ENCODE measurements at regions not wholly inside any gene's neighbourhood (a gene's known extent, or its start where the extent isn't known, plus 50 kb on each side); places are given as distances from the start of the nearest gene placed in this dataset.
"Not testable (repeated sequence)": the region's sequence is repeated elsewhere in the genome, so short reads cannot be mapped to it uniquely, and the experiment has no call there.

- Histone ChIP-seq H3K27me3 (ENCODE audit: control insufficient read depth, insufficient read depth, low read length) (no peaks in the 10 kb centered on the region), H3K9me3 (ENCODE audit: control insufficient read depth, insufficient read depth, low read length) (no peaks in the 10 kb centered on the region), H3K36me3 (ENCODE audit: control insufficient read depth, insufficient read depth, low read length) (no peaks in the 10 kb centered on the region), H3K27ac (ENCODE audit: low read length) (no peak overlapping the region), H3K4me1 (ENCODE audit: control insufficient read depth, insufficient read depth, low read length) (no peaks in the 10 kb centered on the region), H3K4me3 (ENCODE audit: low read length) (no peak overlapping the region)
- no CpG with 5 or more reads among the region's 6 CpGs for WGBS (ENCODE audit: insufficient coverage, insufficient read length)
- no peak for DNase-seq (ENCODE audit: low read depth, low spot score)
These were observed 181.7 kb upstream of the NPY2R start for GRCh38 chr4:155026715-155027114.

- Histone ChIP-seq H3K4me1 (ENCODE audit: control insufficient read depth, insufficient read depth, low read length) (no peaks in the 10 kb centered on the region), H3K36me3 (ENCODE audit: control insufficient read depth, insufficient read depth, low read length) (no peaks in the 10 kb centered on the region), H3K27ac (ENCODE audit: low read length) (no peak overlapping the region), H3K27me3 (ENCODE audit: control insufficient read depth, insufficient read depth, low read length) (no peaks in the 10 kb centered on the region), H3K9me3 (ENCODE audit: control insufficient read depth, insufficient read depth, low read length) (no peaks in the 10 kb centered on the region), H3K4me3 (ENCODE audit: low read length) (no peak overlapping the region)
- DNase-seq (ENCODE audit: low read depth, low spot score), result no peak
- WGBS (ENCODE audit: insufficient coverage, insufficient read length), result no CpG with 5 or more reads among the region's 5 CpGs
These were observed 175.8 kb upstream of the NPY2R start for GRCh38 chr4:155032521-155033229.

- Histone ChIP-seq H3K4me1 (ENCODE audit: control insufficient read depth, insufficient read depth, low read length) (no peaks in the 10 kb centered on the region), H3K27me3 (ENCODE audit: control insufficient read depth, insufficient read depth, low read length) (no peaks in the 10 kb centered on the region), H3K9me3 (ENCODE audit: control insufficient read depth, insufficient read depth, low read length) (no peaks in the 10 kb centered on the region), H3K4me3 (ENCODE audit: low read length) (no peak overlapping the region), H3K27ac (ENCODE audit: low read length) (no peak overlapping the region), H3K36me3 (ENCODE audit: control insufficient read depth, insufficient read depth, low read length) (no peaks in the 10 kb centered on the region)
- no CpG with 5 or more reads among the region's 4 CpGs for WGBS (ENCODE audit: insufficient coverage, insufficient read length)
- DNase-seq (ENCODE audit: low read depth, low spot score), result no peak
These were observed 174.8 kb upstream of the NPY2R start for GRCh38 chr4:155033604-155034003.

- no CpG with 5 or more reads among the region's 1 CpG for WGBS (ENCODE audit: insufficient coverage, insufficient read length)
- no peaks in the 10 kb centered on the region for H3K27me3 ChIP-seq (ENCODE audit: control insufficient read depth, insufficient read depth, low read length)
- DNase-seq (ENCODE audit: low read depth, low spot score), result no peak
- no peaks in the 10 kb centered on the region for H3K9me3 ChIP-seq (ENCODE audit: control insufficient read depth, insufficient read depth, low read length)
- H3K4me1 ChIP-seq (ENCODE audit: control insufficient read depth, insufficient read depth, low read length), result no peaks in the 10 kb centered on the region
- H3K27ac ChIP-seq (ENCODE audit: low read length), result no peak overlapping the region
- no peak overlapping the region for H3K4me3 ChIP-seq (ENCODE audit: low read length)
- no peaks in the 10 kb centered on the region for H3K36me3 ChIP-seq (ENCODE audit: control insufficient read depth, insufficient read depth, low read length)
These were observed 171.4 kb upstream of the NPY2R start for GRCh38 chr4:155037031-155037430.

GRCh38 chr4:155038459-155038858 lies 170.0 kb upstream of the NPY2R start:
- no CpG with 5 or more reads among the region's 1 CpG for WGBS (ENCODE audit: insufficient coverage, insufficient read length)
- DNase-seq (ENCODE audit: low read depth, low spot score), result no peak
- H3K27ac ChIP-seq (ENCODE audit: low read length), result no peak overlapping the region
- H3K27me3 ChIP-seq (ENCODE audit: control insufficient read depth, insufficient read depth, low read length), result no peaks in the 10 kb centered on the region
- H3K36me3 ChIP-seq (ENCODE audit: control insufficient read depth, insufficient read depth, low read length), result no peaks in the 10 kb centered on the region
- no peaks in the 10 kb centered on the region for H3K4me1 ChIP-seq (ENCODE audit: control insufficient read depth, insufficient read depth, low read length)
- no peak overlapping the region for H3K4me3 ChIP-seq (ENCODE audit: low read length)
- H3K9me3 ChIP-seq (ENCODE audit: control insufficient read depth, insufficient read depth, low read length), result no peaks in the 10 kb centered on the region

GRCh38 chr4:155039162-155039561 lies 169.3 kb upstream of the NPY2R start:
- no peaks in the 10 kb centered on the region for H3K9me3 ChIP-seq (ENCODE audit: control insufficient read depth, insufficient read depth, low read length)
- H3K27ac ChIP-seq (ENCODE audit: low read length), result no peak overlapping the region
- H3K4me1 ChIP-seq (ENCODE audit: control insufficient read depth, insufficient read depth, low read length), result no peaks in the 10 kb centered on the region
- no peaks in the 10 kb centered on the region for H3K36me3 ChIP-seq (ENCODE audit: control insufficient read depth, insufficient read depth, low read length)
- H3K4me3 ChIP-seq (ENCODE audit: low read length), result no peak overlapping the region
- H3K27me3 ChIP-seq (ENCODE audit: control insufficient read depth, insufficient read depth, low read length), result no peaks in the 10 kb centered on the region
- DNase-seq (ENCODE audit: low read depth, low spot score), result no peak

GRCh38 chr4:155040031-155040430 lies 168.4 kb upstream of the NPY2R start:
- no peak overlapping the region for H3K27ac ChIP-seq (ENCODE audit: low read length)
- no peaks in the 10 kb centered on the region for H3K36me3 ChIP-seq (ENCODE audit: control insufficient read depth, insufficient read depth, low read length)
- no peak for DNase-seq (ENCODE audit: low read depth, low spot score)
- no peaks in the 10 kb centered on the region for H3K9me3 ChIP-seq (ENCODE audit: control insufficient read depth, insufficient read depth, low read length)
- no peak overlapping the region for H3K4me3 ChIP-seq (ENCODE audit: low read length)
- H3K4me1 ChIP-seq (ENCODE audit: control insufficient read depth, insufficient read depth, low read length), result no peaks in the 10 kb centered on the region
- no CpG with 5 or more reads among the region's 3 CpGs for WGBS (ENCODE audit: insufficient coverage, insufficient read length)
- no peaks in the 10 kb centered on the region for H3K27me3 ChIP-seq (ENCODE audit: control insufficient read depth, insufficient read depth, low read length)

- Histone ChIP-seq H3K36me3 (ENCODE audit: control insufficient read depth, insufficient read depth, low read length) (no peaks in the 10 kb centered on the region), H3K4me1 (ENCODE audit: control insufficient read depth, insufficient read depth, low read length) (no peaks in the 10 kb centered on the region), H3K9me3 (ENCODE audit: control insufficient read depth, insufficient read depth, low read length) (no peaks in the 10 kb centered on the region), H3K4me3 (ENCODE audit: low read length) (no peak overlapping the region), H3K27me3 (ENCODE audit: control insufficient read depth, insufficient read depth, low read length) (no peaks in the 10 kb centered on the region), H3K27ac (ENCODE audit: low read length) (no peak overlapping the region)
- no CpG with 5 or more reads among the region's 2 CpGs for WGBS (ENCODE audit: insufficient coverage, insufficient read length)
- no peak for DNase-seq (ENCODE audit: low read depth, low spot score)
These were observed 166.4 kb upstream of the NPY2R start for GRCh38 chr4:155042014-155042413.

- DNase-seq (ENCODE audit: low read depth, low spot score); H3K4me1 ChIP-seq (ENCODE audit: control insufficient read depth, insufficient read depth, low read length); H3K36me3 ChIP-seq (ENCODE audit: control insufficient read depth, insufficient read depth, low read length); H3K27me3 ChIP-seq (ENCODE audit: control insufficient read depth, insufficient read depth, low read length); H3K27ac ChIP-seq (ENCODE audit: low read length); H3K4me3 ChIP-seq (ENCODE audit: low read length); H3K9me3 ChIP-seq (ENCODE audit: control insufficient read depth, insufficient read depth, low read length): not testable (repeated sequence)
- WGBS (ENCODE audit: insufficient coverage, insufficient read length), result no CpG with 5 or more reads among the region's 22 CpGs
These were observed 164.2 kb upstream of the NPY2R start for GRCh38 chr4:155044251-155044650.

GRCh38 chr4:155047755-155048154 lies 160.7 kb upstream of the NPY2R start:
- Histone ChIP-seq H3K27me3 (ENCODE audit: control insufficient read depth, insufficient read depth, low read length) (no peaks in the 10 kb centered on the region), H3K9me3 (ENCODE audit: control insufficient read depth, insufficient read depth, low read length) (no peaks in the 10 kb centered on the region), H3K36me3 (ENCODE audit: control insufficient read depth, insufficient read depth, low read length) (no peaks in the 10 kb centered on the region), H3K4me1 (ENCODE audit: control insufficient read depth, insufficient read depth, low read length) (no peaks in the 10 kb centered on the region), H3K4me3 (ENCODE audit: low read length) (no peak overlapping the region), H3K27ac (ENCODE audit: low read length) (no peak overlapping the region)
- DNase-seq (ENCODE audit: low read depth, low spot score), result no peak
- no CpG with 5 or more reads among the region's 2 CpGs for WGBS (ENCODE audit: insufficient coverage, insufficient read length)

GRCh38 chr4:155054042-155054441 lies 154.4 kb upstream of the NPY2R start:
- H3K4me3 ChIP-seq (ENCODE audit: low read length); DNase-seq (ENCODE audit: low read depth, low spot score); H3K27ac ChIP-seq (ENCODE audit: low read length); H3K27me3 ChIP-seq (ENCODE audit: control insufficient read depth, insufficient read depth, low read length); H3K36me3 ChIP-seq (ENCODE audit: control insufficient read depth, insufficient read depth, low read length); H3K4me1 ChIP-seq (ENCODE audit: control insufficient read depth, insufficient read depth, low read length); H3K9me3 ChIP-seq (ENCODE audit: control insufficient read depth, insufficient read depth, low read length): not testable (repeated sequence)
- WGBS (ENCODE audit: insufficient coverage, insufficient read length), result no CpG with 5 or more reads among the region's 1 CpG

Measured in iPS DF 6.9 (cell line).